ENCODE measurements at regions not wholly inside any gene's neighbourhood (a gene's known extent, or its start where the extent isn't known, plus 50 kb on each side); places are given as distances from the start of the nearest gene placed in this dataset.

- TF ChIP-seq CTCF (IDR thresholded peaks at IDR 0.05; ENCODE audit: low read depth, low read length, poor library complexity, severe bottlenecking) (no peak), EZH2phosphoT487 (IDR thresholded peaks at IDR 0.05; ENCODE audit: borderline replicate concordance, low read length) (no peak)
Measured at GRCh38 chr20:48310305-48310704, 517.5 kb downstream of the PREX1 start.
